ENCODE measurements at regions not wholly inside any gene's neighbourhood (a gene's known extent, or its start where the extent isn't known, plus 50 kb on each side); places are given as distances from the start of the nearest gene placed in this dataset.

GRCh38 chr11:10387206-10388083 is 67.6 kb upstream of the AMPD3 start:
- no peak for TF ChIP-seq EZH2 (IDR thresholded peaks at IDR 0.05; ENCODE audit: borderline replicate concordance, insufficient read depth, low read depth, low read length, poor library complexity, severe bottlenecking)
- no peak for TF ChIP-seq CTCF (IDR thresholded peaks at IDR 0.05)

Data from B cell (primary cell).